ENCODE measurements at regions not wholly inside any gene's neighbourhood (a gene's known extent, or its start where the extent isn't known, plus 50 kb on each side); places are given as distances from the start of the nearest gene placed in this dataset.

DNA sequence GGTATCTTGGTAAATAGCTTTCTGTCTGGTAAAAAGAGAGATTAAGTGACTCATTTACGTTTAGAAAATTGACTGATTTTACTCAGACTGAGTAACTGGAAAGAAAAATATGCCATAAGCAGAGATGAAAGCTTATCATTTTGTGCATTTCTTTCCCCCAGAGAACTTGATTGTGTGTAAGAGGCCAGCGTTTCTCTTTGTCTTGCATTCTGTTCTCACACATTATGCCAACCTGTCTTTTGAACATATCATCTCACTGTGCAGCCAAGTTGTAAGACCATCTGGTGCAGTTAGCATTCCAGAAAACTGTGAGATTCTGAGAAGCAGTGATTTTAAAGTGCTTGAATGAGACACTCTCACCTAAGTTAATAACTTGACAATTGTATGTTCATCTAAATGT lies 651.3 kb downstream of the TECRL start:
- no peak for DNase-seq (ENCODE audit: low spot score in 2 of 2)
- Histone ChIP-seq H3K36me3 (no peaks in the 10 kb centered on the region), H3K4me1 (no peaks in the 10 kb centered on the region), H3K4me3 (no peak overlapping the region), H3K9me3 (no peaks in the 10 kb centered on the region), H3K27me3 (no peaks in the 10 kb centered on the region), H3K27ac (no peak overlapping the region)
- 51% methylated on average over 2 of the region's 2 CpGs for WGBS
- TF ChIP-seq POLR2A (IDR thresholded peaks at IDR 0.05) (no peak), CTCF (IDR thresholded peaks at IDR 0.05) (no peak), POLR2AphosphoS5 (IDR thresholded peaks at IDR 0.05) (no peak), EP300 (IDR thresholded peaks at IDR 0.05) (no peak)

GRCh38 chr4:63742882-63743281 lies 666.4 kb downstream of the TECRL start:
- Histone ChIP-seq H3K9me3 (no peaks in the 10 kb centered on the region), H3K4me3 (no peak overlapping the region), H3K4me1 (no peaks in the 10 kb centered on the region), H3K27me3 (no peaks in the 10 kb centered on the region), H3K27ac (no peak overlapping the region), H3K36me3 (no peaks in the 10 kb centered on the region)
- TF ChIP-seq POLR2AphosphoS5 (IDR thresholded peaks at IDR 0.05) (no peak), CTCF (IDR thresholded peaks at IDR 0.05) (no peak), EP300 (IDR thresholded peaks at IDR 0.05) (no peak), POLR2A (IDR thresholded peaks at IDR 0.05) (no peak)
- no peak for DNase-seq (ENCODE audit: low spot score in 2 of 2)

- TF ChIP-seq POLR2A (IDR thresholded peaks at IDR 0.05) (no peak), EP300 (IDR thresholded peaks at IDR 0.05) (no peak), CTCF (IDR thresholded peaks at IDR 0.05) (no peak), POLR2AphosphoS5 (IDR thresholded peaks at IDR 0.05) (no peak)
- DNase-seq (ENCODE audit: low spot score in 2 of 2), result no peak
- no peaks in the 10 kb centered on the region for H3K4me1 ChIP-seq
- H3K9me3 ChIP-seq, result no peaks in the 10 kb centered on the region
- 93% methylated on average over 4 of the region's 4 CpGs for WGBS
- H3K27me3 ChIP-seq, result no peaks in the 10 kb centered on the region
- H3K36me3 ChIP-seq, result no peaks in the 10 kb centered on the region
- H3K4me3 ChIP-seq, result no peak overlapping the region
- H3K27ac ChIP-seq, result no peak overlapping the region
Measured at GRCh38 chr4:63729519-63729918, 679.7 kb downstream of the TECRL start.

- H3K27ac ChIP-seq, result no peak overlapping the region
- H3K9me3 ChIP-seq, result no peaks in the 10 kb centered on the region
- H3K36me3 ChIP-seq, result no peaks in the 10 kb centered on the region
- H3K4me1 ChIP-seq, result no peaks in the 10 kb centered on the region
- no peak for TF ChIP-seq EP300 (IDR thresholded peaks at IDR 0.05)
- no peak for TF ChIP-seq POLR2AphosphoS5 (IDR thresholded peaks at IDR 0.05)
- TF ChIP-seq CTCF (IDR thresholded peaks at IDR 0.05), result no peak
- H3K27me3 ChIP-seq, result no peaks in the 10 kb centered on the region
- 43% methylated on average over 3 of the region's 3 CpGs for WGBS
- DNase-seq (ENCODE audit: low spot score in 2 of 2), result no peak
- H3K4me3 ChIP-seq, result no peak overlapping the region
Measured at GRCh38 chr4:63728480-63729177, 680.6 kb downstream of the TECRL start.

DNA sequence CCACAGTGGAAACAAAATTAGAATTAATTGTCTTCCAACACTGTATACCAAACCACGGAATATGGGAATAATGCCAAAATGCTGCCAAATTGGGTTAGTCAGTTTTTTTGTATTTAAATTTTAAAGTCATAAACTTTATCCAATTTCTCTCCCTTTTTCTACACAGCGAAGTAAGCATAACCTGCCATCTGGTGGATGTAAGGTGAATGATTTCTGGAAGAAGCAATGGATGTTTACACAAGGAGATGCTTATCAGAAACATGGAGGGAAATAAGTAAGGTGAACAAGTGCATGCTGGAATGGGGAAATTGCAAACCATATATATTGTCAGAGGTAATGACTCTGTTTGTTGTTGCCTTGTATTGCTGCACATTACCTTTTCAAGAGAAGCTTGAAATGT lies 691.9 kb downstream of the TECRL start:
- Histone ChIP-seq H3K9me3 (no peaks in the 10 kb centered on the region), H3K4me3 (no peak overlapping the region), H3K27me3 (no peaks in the 10 kb centered on the region), H3K36me3 (no peaks in the 10 kb centered on the region), H3K4me1 (no peaks in the 10 kb centered on the region), H3K27ac (no peak overlapping the region)
- TF ChIP-seq EP300 (IDR thresholded peaks at IDR 0.05), result no peak
- no peak for TF ChIP-seq POLR2AphosphoS5 (IDR thresholded peaks at IDR 0.05)
- TF ChIP-seq CTCF (IDR thresholded peaks at IDR 0.05), result no peak
- TF ChIP-seq POLR2A (IDR thresholded peaks at IDR 0.05), result no peak
- DNase-seq (ENCODE audit: low spot score in 2 of 2), result no peak
- WGBS, result 22% methylated on average over 2 of the region's 2 CpGs
